ENCODE measurements at regions not wholly inside any gene's neighbourhood (a gene's known extent, or its start where the extent isn't known, plus 50 kb on each side); places are given as distances from the start of the nearest gene placed in this dataset.

- H3K27me3 Mint-ChIP-seq (ENCODE audit: low read depth) = peaks cover 3% of the 10 kb centered on the region
- H3K27ac Mint-ChIP-seq = no peak overlapping the region
- no peak overlapping the region for H3K4me3 Mint-ChIP-seq
- no peaks in the 10 kb centered on the region for H3K9me3 Mint-ChIP-seq
- H3K36me3 Mint-ChIP-seq (ENCODE audit: low read depth) = no peaks in the 10 kb centered on the region
- no peaks in the 10 kb centered on the region for H3K4me1 Mint-ChIP-seq (ENCODE audit: low read depth)
Measured at GRCh38 chr14:36083317-36083716, 93.2 kb downstream of the PTCSC3 start.

- Mint-ChIP-seq H3K9me3 (no peaks in the 10 kb centered on the region), H3K27me3 (ENCODE audit: low read depth) (no peaks in the 10 kb centered on the region), H3K4me3 (no peak overlapping the region), H3K36me3 (ENCODE audit: low read depth) (no peaks in the 10 kb centered on the region), H3K4me1 (ENCODE audit: low read depth) (no peaks in the 10 kb centered on the region), H3K27ac (no peak overlapping the region)
Measured at GRCh38 chr14:36078080-36078479, 98.4 kb downstream of the PTCSC3 start.

GRCh38 chr14:36076197-36076596 is 100.3 kb downstream of the PTCSC3 start:
- H3K36me3 Mint-ChIP-seq (ENCODE audit: low read depth) = no peaks in the 10 kb centered on the region
- H3K4me1 Mint-ChIP-seq (ENCODE audit: low read depth) = no peaks in the 10 kb centered on the region
- H3K4me3 Mint-ChIP-seq = no peak overlapping the region
- H3K27ac Mint-ChIP-seq = no peak overlapping the region
- no peaks in the 10 kb centered on the region for H3K9me3 Mint-ChIP-seq
- peaks cover 7% of the 10 kb centered on the region for H3K27me3 Mint-ChIP-seq (ENCODE audit: low read depth)

- H3K4me1 Mint-ChIP-seq (ENCODE audit: low read depth) = no peaks in the 10 kb centered on the region
- H3K27ac Mint-ChIP-seq = no peak overlapping the region
- H3K36me3 Mint-ChIP-seq (ENCODE audit: low read depth) = no peaks in the 10 kb centered on the region
- peaks cover 10% of the 10 kb centered on the region for H3K27me3 Mint-ChIP-seq (ENCODE audit: low read depth)
- no peaks in the 10 kb centered on the region for H3K9me3 Mint-ChIP-seq
- H3K4me3 Mint-ChIP-seq = no peak overlapping the region
Measured at GRCh38 chr14:36075203-36075602, 101.3 kb downstream of the PTCSC3 start.

- Mint-ChIP-seq H3K27ac (no peak overlapping the region), H3K27me3 (ENCODE audit: low read depth) (peaks cover 10% of the 10 kb centered on the region)
Measured at GRCh38 chr14:36070720-36071043, 105.8 kb downstream of the PTCSC3 start.

GRCh38 chr14:36070031-36070719 is 106.3 kb downstream of the PTCSC3 start:
- Mint-ChIP-seq H3K27me3 (ENCODE audit: low read depth) (peaks cover 11% of the 10 kb centered on the region), H3K36me3 (ENCODE audit: low read depth) (no peaks in the 10 kb centered on the region), H3K4me1 (ENCODE audit: low read depth) (no peaks in the 10 kb centered on the region), H3K4me3 (no peak overlapping the region), H3K27ac (no peak overlapping the region), H3K9me3 (no peaks in the 10 kb centered on the region)

More at GRCh38 chr14:36070720-36071043, 105.8 kb downstream of the PTCSC3 start:
- Mint-ChIP-seq H3K4me1 (ENCODE audit: low read depth) (no peaks in the 10 kb centered on the region), H3K4me3 (no peak overlapping the region), H3K9me3 (no peaks in the 10 kb centered on the region), H3K36me3 (ENCODE audit: low read depth) (no peaks in the 10 kb centered on the region)

- Mint-ChIP-seq H3K36me3 (ENCODE audit: low read depth) (no peaks in the 10 kb centered on the region), H3K27me3 (ENCODE audit: low read depth) (peaks cover 16% of the 10 kb centered on the region), H3K4me1 (ENCODE audit: low read depth) (no peaks in the 10 kb centered on the region), H3K27ac (no peak overlapping the region), H3K9me3 (no peaks in the 10 kb centered on the region), H3K4me3 (no peak overlapping the region)
Measured at GRCh38 chr14:36069535-36069900, 107.0 kb downstream of the PTCSC3 start.

- H3K9me3 Mint-ChIP-seq = no peaks in the 10 kb centered on the region
- peaks cover 16% of the 10 kb centered on the region for H3K27me3 Mint-ChIP-seq (ENCODE audit: low read depth)
- H3K4me1 Mint-ChIP-seq (ENCODE audit: low read depth) = no peaks in the 10 kb centered on the region
- H3K36me3 Mint-ChIP-seq (ENCODE audit: low read depth) = no peaks in the 10 kb centered on the region
- no peak overlapping the region for H3K27ac Mint-ChIP-seq
- no peak overlapping the region for H3K4me3 Mint-ChIP-seq
Measured at GRCh38 chr14:36068777-36069534, 107.6 kb downstream of the PTCSC3 start.

- H3K27ac Mint-ChIP-seq = no peak overlapping the region
Measured at GRCh38 chr14:36067428-36068187, 108.9 kb downstream of the PTCSC3 start.

GRCh38 chr14:36066636-36067035 is 109.9 kb downstream of the PTCSC3 start:
- Mint-ChIP-seq H3K4me1 (ENCODE audit: low read depth) (no peaks in the 10 kb centered on the region), H3K27me3 (ENCODE audit: low read depth) (peaks cover 13% of the 10 kb centered on the region), H3K36me3 (ENCODE audit: low read depth) (no peaks in the 10 kb centered on the region), H3K27ac (no peak overlapping the region), H3K4me3 (no peak overlapping the region), H3K9me3 (no peaks in the 10 kb centered on the region)

More at GRCh38 chr14:36067428-36068187, 108.9 kb downstream of the PTCSC3 start:
- H3K4me1 Mint-ChIP-seq (ENCODE audit: low read depth) = no peaks in the 10 kb centered on the region
- no peak overlapping the region for H3K4me3 Mint-ChIP-seq
- H3K27me3 Mint-ChIP-seq (ENCODE audit: low read depth) = peaks cover 13% of the 10 kb centered on the region
- H3K36me3 Mint-ChIP-seq (ENCODE audit: low read depth) = no peaks in the 10 kb centered on the region
- no peaks in the 10 kb centered on the region for H3K9me3 Mint-ChIP-seq

- Mint-ChIP-seq H3K4me1 (ENCODE audit: low read depth) (no peaks in the 10 kb centered on the region), H3K36me3 (ENCODE audit: low read depth) (no peaks in the 10 kb centered on the region), H3K4me3 (no peak overlapping the region), H3K9me3 (no peaks in the 10 kb centered on the region), H3K27ac (no peak overlapping the region), H3K27me3 (ENCODE audit: low read depth) (peaks cover 6% of the 10 kb centered on the region)
Measured at GRCh38 chr14:36065831-36066230, 110.7 kb downstream of the PTCSC3 start.

- H3K36me3 Mint-ChIP-seq (ENCODE audit: low read depth) = no peaks in the 10 kb centered on the region
- no peaks in the 10 kb centered on the region for H3K4me1 Mint-ChIP-seq (ENCODE audit: low read depth)
- no peak overlapping the region for H3K27ac Mint-ChIP-seq
- no peak overlapping the region for H3K4me3 Mint-ChIP-seq
- peaks cover 29% of the 10 kb centered on the region for H3K27me3 Mint-ChIP-seq (ENCODE audit: low read depth)
- no peaks in the 10 kb centered on the region for H3K9me3 Mint-ChIP-seq
Measured at GRCh38 chr14:36059531-36059930, 117.0 kb downstream of the PTCSC3 start.

- peaks cover 29% of the 10 kb centered on the region for H3K27me3 Mint-ChIP-seq (ENCODE audit: low read depth)
- H3K27ac Mint-ChIP-seq = no peak overlapping the region
- no peak overlapping the region for H3K4me3 Mint-ChIP-seq
- no peaks in the 10 kb centered on the region for H3K9me3 Mint-ChIP-seq
- H3K36me3 Mint-ChIP-seq (ENCODE audit: low read depth) = no peaks in the 10 kb centered on the region
- no peaks in the 10 kb centered on the region for H3K4me1 Mint-ChIP-seq (ENCODE audit: low read depth)
Measured at GRCh38 chr14:36057452-36058116, 118.9 kb downstream of the PTCSC3 start.

GRCh38 chr14:36056845-36057244 is 119.7 kb downstream of the PTCSC3 start:
- Mint-ChIP-seq H3K36me3 (ENCODE audit: low read depth) (no peaks in the 10 kb centered on the region), H3K27me3 (ENCODE audit: low read depth) (peaks cover 29% of the 10 kb centered on the region), H3K9me3 (no peaks in the 10 kb centered on the region), H3K4me3 (no peak overlapping the region), H3K27ac (no peak overlapping the region), H3K4me1 (ENCODE audit: low read depth) (no peaks in the 10 kb centered on the region)
